ENCODE measurements at regions not wholly inside any gene's neighbourhood (a gene's known extent, or its start where the extent isn't known, plus 50 kb on each side); places are given as distances from the start of the nearest gene placed in this dataset.

GRCh38 chr15:46409841-46410301 is 775.0 kb downstream of the SQOR start:
- no peaks in the 10 kb centered on the region for H3K9me3 ChIP-seq
- intact Hi-C loops (cut with DNase I) = no loop called here
- TF ChIP-seq CTCF (IDR thresholded peaks at IDR 0.05) (no peak), POLR2A (IDR thresholded peaks at IDR 0.05) (no peak)
- no peaks in the 10 kb centered on the region for H3K27me3 ChIP-seq
- no peak overlapping the region for H3K27ac ChIP-seq
- no peaks in the 10 kb centered on the region for H3K4me1 ChIP-seq
- 37 to 62% methylated on average over 4 of the region's 4 CpGs for WGBS, 2 donors
- H3K36me3 ChIP-seq = no peaks in the 10 kb centered on the region
- H3K4me3 ChIP-seq = no peak overlapping the region
- no peak for DNase-seq

DNA sequence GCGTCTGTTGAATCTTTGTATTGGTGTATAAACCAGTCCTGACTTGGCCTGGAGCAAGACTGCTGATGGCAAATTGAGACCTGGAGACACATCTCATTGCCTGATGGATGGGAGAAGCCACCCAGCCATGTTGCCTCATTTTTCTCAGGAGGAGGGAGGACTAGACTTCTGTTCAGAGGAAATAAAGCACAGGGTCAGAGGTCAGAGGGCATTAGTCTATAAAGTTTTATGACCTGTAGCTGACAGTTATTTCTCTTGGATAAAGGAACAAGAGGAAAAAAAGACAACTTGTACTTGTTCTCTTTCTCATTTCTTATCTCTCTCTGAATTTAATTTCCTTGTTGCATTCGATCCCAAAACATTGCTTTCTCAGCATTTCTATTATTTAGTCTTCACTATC is 775.9 kb downstream of the SQOR start:
- H3K4me3 ChIP-seq = no peak overlapping the region
- no peaks in the 10 kb centered on the region for H3K4me1 ChIP-seq
- 41 to 69% methylated on average over 2 of the region's 2 CpGs for WGBS, 2 donors
- H3K27me3 ChIP-seq = no peaks in the 10 kb centered on the region
- DNase-seq = no peak
- TF ChIP-seq POLR2A (IDR thresholded peaks at IDR 0.05) (no peak), CTCF (IDR thresholded peaks at IDR 0.05) (no peak)
- H3K36me3 ChIP-seq = no peaks in the 10 kb centered on the region
- H3K9me3 ChIP-seq = no peaks in the 10 kb centered on the region
- H3K27ac ChIP-seq = no peak overlapping the region
- intact Hi-C loops (cut with DNase I) = no loop called here

DNA sequence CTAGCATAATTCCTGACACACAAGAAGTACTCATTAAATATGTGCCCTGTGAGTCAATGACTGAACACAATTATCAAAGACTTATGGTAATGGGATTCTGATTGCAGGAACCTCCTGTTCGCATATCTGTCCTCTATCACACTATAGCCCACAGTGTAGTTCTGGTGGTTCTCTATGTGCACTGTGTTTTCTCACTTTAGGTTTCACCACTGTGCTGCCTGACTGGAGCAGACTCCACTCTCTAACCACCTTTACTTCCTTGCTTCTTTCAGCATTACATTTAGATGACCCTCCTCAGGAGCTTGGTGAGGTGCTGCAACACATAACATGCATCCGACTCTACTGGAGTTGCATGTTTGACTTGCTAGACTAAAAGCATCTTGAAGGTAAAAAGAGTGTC is 777.1 kb downstream of the SQOR start:
- Histone ChIP-seq H3K36me3 (no peaks in the 10 kb centered on the region), H3K9me3 (no peaks in the 10 kb centered on the region), H3K27me3 (no peaks in the 10 kb centered on the region), H3K4me1 (no peaks in the 10 kb centered on the region), H3K27ac (no peak overlapping the region), H3K4me3 (no peak overlapping the region)
- TF ChIP-seq POLR2A (IDR thresholded peaks at IDR 0.05) = no peak
- no peak for TF ChIP-seq CTCF (IDR thresholded peaks at IDR 0.05)
- intact Hi-C loops (cut with DNase I) = no loop called here
- 78 to 83% methylated on average over 2 of the region's 2 CpGs for WGBS, 2 donors
- DNase-seq = no peak

- WGBS, 2 donors = 58 to 94% methylated on average over 1 of the region's 1 CpG
- no peak for DNase-seq
- Histone ChIP-seq H3K27ac (no peak overlapping the region), H3K36me3 (no peaks in the 10 kb centered on the region), H3K4me3 (no peak overlapping the region), H3K4me1 (no peaks in the 10 kb centered on the region), H3K9me3 (no peaks in the 10 kb centered on the region), H3K27me3 (no peaks in the 10 kb centered on the region)
- intact Hi-C loops (cut with DNase I) = no loop called here
- no peak for TF ChIP-seq CTCF (IDR thresholded peaks at IDR 0.05)
- no peak for TF ChIP-seq POLR2A (IDR thresholded peaks at IDR 0.05)
Measured at GRCh38 chr15:46413799-46414198, 779.0 kb downstream of the SQOR start.

- Histone ChIP-seq H3K4me3 (no peak overlapping the region), H3K27me3 (no peaks in the 10 kb centered on the region), H3K9me3 (no peaks in the 10 kb centered on the region), H3K36me3 (no peaks in the 10 kb centered on the region), H3K27ac (no peak overlapping the region), H3K4me1 (no peaks in the 10 kb centered on the region)
- intact Hi-C loops (cut with DNase I) = no loop called here
- no peak for DNase-seq
- 10 to 25% methylated on average over 1 of the region's 1 CpG for WGBS, 2 donors
- TF ChIP-seq POLR2A (IDR thresholded peaks at IDR 0.05) = no peak
- no peak for TF ChIP-seq CTCF (IDR thresholded peaks at IDR 0.05)
Measured at GRCh38 chr15:46416544-46416943, 781.7 kb downstream of the SQOR start.

All from esophagus squamous epithelium (tissue), 5 donors.